Activated naive CD4-positive, alpha-beta T cell treated with anti-CD3 and anti-CD28 coated beads, Interleukin-2, amount 50 U/mL, for 72 hours (primary cell): ENCODE measurements at regions not wholly inside any gene's neighbourhood (a gene's known extent, or its start where the extent isn't known, plus 50 kb on each side); places are given as distances from the start of the nearest gene placed in this dataset.

ENCODE experiments used
- ATAC-seq, 2 donors: fragments of 150-1000 bp; cut with Tn5 transposase; 2 replicates each; pipeline ENCODE4 v1.10.0; 2021; ENCODE audit warnings: mild to moderate bottlenecking in 2 of 2, moderate library complexity in 2 of 2
- DNase-seq, 2 donors: peaks; one replicate each; pipeline ENCODE4 v3.0.0; 2021 to 2022; ENCODE audit warnings: low spot score in 2 of 2
- H3K27ac Mint-ChIP-seq, 2 donors: one replicate each; pipeline ENCODE4 v1.8.0; 2022; ENCODE audit warnings: mild to moderate bottlenecking in 2 of 2, mixed read lengths in 2 of 2
- H3K36me3 Mint-ChIP-seq, 2 donors: one replicate each; pipeline ENCODE4 v1.8.0; 2022; ENCODE audit warnings: mixed read lengths in 2 of 2
- H3K9me3 Mint-ChIP-seq, 2 donors: one replicate each; pipeline ENCODE4 v1.8.0; 2022; ENCODE audit warnings: mixed read lengths in 2 of 2

DNA sequence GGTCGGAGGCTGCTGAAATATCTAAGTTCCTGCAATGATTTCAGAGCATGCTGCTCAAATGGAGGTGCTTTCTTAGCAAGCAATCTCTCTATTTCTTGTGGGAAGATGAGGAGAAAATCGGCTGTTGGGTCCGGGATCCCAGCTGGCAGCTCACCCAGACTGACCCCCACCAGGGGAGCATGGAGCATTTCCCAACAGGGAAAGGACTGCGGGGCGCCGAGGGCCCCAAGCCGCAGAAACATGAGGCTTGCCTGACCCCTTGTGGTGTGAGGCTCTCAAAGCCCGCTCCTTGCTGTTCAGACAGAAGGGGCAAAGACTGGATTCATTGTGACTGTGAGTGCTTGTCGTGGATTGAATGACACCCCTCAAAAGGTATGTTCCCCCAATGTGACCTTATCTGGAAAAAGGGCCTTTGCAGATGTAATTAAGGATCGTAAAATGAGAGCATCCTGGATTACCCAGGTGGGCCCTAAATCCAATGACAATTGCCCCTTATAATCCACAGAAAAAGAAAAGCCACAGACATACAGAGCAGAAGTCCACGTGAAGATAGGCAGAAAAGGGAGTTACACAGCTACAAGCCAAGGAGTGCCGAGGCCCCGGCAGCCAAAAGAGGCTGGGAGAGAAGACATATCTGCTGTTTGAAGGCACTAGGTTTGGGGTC, 116.3 kb upstream of the VASH1 start:
- no peaks in the 10 kb centered on the region for H3K9me3 Mint-ChIP-seq
- DNase-seq (no peak), ATAC-seq (no peak)
- H3K36me3 Mint-ChIP-seq = no peaks in the 10 kb centered on the region
- H3K27ac Mint-ChIP-seq = no peak overlapping the region

DNA sequence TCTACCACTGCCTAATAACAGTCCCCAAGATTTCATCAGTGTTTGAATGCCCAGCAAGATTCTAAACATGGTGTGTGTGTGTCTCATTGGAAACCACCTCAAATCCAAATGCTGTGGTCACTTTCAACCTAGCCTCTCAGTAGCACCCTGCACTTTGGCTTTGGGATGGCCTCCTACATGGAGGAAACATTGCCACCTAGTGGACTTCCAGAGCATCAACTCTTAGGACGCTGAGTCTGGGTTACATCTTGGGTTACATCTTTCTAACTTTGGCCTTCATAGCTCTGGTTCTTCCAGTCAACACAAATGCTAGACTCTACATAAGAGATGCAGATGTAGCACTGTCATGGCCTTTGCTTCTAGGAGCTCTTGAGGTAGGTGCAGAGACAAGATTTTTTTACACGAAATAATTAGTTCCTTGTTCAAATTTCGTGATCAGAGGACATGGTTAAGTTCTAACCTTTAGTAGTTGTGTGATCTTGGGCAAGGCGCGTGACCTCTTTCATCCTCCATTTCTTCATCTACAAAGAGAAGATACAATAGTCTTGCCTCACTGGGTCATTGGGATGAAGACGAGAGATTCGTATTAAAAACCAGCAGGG, 113.5 kb upstream of the VASH1 start:
- DNase-seq (peak in 1 of 2 donors; percentile 20), ATAC-seq (peak; percentile 49 to 57)
- Mint-ChIP-seq H3K36me3 (no peaks in the 10 kb centered on the region), H3K27ac (no peak overlapping the region), H3K9me3 (no peaks in the 10 kb centered on the region)

DNA sequence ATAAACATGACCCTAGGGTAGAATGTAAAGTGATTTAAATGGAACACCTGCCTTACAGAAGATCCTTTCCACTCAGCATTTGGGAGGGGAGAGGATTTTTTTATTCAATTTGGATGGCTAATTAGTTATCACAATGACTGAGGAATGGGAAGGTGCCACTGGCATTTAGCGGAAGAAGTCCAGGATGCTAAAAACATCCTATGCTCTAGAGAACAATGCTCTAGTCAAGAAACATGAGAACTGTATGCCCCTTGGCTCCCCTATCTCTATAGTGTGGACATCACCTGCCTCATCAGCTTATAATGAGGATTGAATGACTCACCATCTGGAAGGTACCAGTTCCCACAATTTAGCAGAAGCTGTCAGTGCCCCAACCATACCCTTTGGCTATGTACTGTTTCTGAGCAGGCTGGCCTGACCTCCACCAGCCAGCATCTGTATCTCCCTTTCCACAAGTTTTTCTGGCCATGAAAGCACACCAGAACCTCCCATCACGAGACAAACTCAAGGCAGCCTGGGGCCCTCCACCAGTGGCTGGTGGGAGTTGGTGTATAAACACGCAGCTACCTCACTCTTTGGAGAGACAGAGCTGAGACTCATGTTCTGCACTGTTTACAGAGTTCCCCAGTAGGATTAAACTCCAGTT, 109.7 kb upstream of the VASH1 start:
- H3K9me3 Mint-ChIP-seq = no peaks in the 10 kb centered on the region
- ATAC-seq = no peak
- no peak overlapping the region for H3K27ac Mint-ChIP-seq
- H3K36me3 Mint-ChIP-seq = no peaks in the 10 kb centered on the region
- no peak for DNase-seq

DNA sequence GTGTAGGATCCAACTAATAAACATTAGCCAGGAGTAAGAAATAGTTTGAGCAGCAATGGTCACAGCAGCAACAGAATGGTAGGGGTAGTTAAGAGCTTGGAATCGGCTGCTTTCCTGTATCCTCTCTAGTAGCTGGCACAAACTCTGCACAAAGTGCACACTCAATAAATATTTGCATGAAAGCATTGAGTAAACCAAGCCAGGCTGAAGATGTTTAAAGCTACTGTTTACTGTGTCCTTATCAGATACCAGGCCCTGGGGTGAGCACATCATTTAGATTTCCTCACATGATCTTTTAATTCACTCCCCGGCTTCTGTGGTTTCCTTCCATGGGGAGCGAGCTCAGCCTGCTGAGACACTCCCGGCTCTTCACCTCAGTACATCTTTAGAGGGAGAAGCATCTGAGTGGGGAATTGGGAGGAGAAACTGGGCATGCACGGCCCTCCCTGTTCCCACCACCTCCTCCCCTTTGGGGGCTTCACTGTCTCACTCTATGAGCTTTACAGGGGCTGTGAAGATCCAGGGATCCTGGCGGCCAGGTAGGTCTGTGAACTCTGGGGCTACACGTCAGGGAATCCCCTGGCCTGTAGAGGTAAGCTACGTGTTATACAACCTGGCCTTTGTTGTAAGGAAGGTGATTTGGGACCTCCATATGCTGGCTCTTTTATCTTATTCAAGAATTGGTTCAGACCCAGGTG, 107.2 kb upstream of the VASH1 start:
- DNase-seq (no peak), ATAC-seq (no peak)
- H3K9me3 Mint-ChIP-seq = peaks cover 0 to 5% of the 10 kb centered on the region in 2 donors
- H3K27ac Mint-ChIP-seq = no peak overlapping the region
- H3K36me3 Mint-ChIP-seq = peaks cover 0 to 4% of the 10 kb centered on the region in 2 donors

DNA sequence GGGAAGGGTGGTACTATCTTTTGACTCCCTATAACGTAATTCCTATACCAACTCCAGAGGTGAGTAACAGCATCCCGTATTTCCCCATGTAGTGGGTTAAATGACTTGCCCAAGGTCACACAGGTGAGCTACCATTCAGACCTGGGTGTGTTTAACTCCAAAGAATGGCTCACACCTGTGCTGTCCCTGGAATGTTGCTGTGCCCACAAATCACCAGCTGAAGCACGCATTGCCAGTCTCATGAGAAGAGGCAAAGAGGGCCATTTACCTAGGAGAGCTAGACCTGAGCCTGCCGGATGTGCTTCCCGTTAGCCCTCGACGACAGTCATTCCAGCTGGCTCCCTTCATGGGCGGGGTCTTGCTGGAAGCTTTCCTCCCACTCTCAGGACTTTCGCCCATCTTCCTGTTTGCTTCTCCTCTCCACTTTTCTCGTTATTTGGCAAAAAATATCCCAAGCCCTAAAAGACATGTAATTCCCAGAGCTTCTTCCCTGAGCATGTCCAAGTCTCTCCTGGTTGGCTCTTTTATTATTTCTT, 106.6 kb upstream of the VASH1 start:
- ATAC-seq = no peak
- DNase-seq = no peak
- H3K27ac Mint-ChIP-seq = no peak overlapping the region
- peaks cover 0 to 9% of the 10 kb centered on the region in 2 donors for H3K9me3 Mint-ChIP-seq
- peaks cover 0 to 7% of the 10 kb centered on the region in 2 donors for H3K36me3 Mint-ChIP-seq

DNA sequence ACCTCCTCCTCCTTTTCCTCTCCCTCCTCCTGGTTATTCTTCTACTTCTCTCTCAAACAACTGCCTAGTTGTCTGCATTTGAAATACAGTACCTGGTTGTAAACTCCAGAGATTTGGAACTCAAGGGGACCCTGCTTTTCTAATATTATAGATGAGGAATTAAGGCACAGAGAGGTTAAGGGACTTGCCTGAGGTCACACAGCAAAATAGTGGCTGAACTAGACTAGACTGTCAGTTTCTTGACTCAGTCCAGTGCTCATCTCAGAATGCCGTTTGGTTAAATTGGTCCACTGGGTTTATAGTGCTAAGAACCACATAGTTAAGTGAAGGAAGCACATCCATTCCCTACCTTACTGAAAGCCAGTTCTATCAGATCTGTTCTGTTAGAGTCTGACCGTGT, 105.9 kb upstream of the VASH1 start:
- Mint-ChIP-seq H3K27ac (no peak overlapping the region), H3K9me3 (peaks cover 0 to 9% of the 10 kb centered on the region in 2 donors), H3K36me3 (peaks cover 0 to 7% of the 10 kb centered on the region in 2 donors)
- no peak for ATAC-seq
- DNase-seq = no peak

DNA sequence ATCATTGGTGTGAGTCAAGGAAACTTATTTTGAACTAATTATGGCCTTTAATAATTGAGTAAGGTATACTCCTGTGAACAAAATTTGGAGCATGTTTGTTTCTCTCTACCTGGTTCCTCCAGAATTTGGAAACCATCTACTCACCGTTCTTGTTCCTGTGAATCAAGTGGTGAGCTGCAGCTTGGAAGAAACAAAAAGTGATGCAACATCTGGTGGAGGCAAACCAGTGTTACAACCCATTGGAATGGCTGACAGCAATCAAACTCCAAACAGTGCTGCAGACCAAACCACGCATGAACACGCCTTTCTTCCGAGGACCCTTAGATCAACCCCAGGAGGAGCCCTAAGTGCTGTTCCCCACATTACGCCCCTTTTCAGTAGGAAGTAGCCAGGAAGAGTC, 104.7 kb upstream of the VASH1 start:
- Mint-ChIP-seq H3K27ac (no peak overlapping the region), H3K9me3 (peaks cover 0 to 9% of the 10 kb centered on the region in 2 donors), H3K36me3 (peaks cover 0 to 7% of the 10 kb centered on the region in 2 donors)
- DNase-seq (no peak), ATAC-seq (no peak)

DNA sequence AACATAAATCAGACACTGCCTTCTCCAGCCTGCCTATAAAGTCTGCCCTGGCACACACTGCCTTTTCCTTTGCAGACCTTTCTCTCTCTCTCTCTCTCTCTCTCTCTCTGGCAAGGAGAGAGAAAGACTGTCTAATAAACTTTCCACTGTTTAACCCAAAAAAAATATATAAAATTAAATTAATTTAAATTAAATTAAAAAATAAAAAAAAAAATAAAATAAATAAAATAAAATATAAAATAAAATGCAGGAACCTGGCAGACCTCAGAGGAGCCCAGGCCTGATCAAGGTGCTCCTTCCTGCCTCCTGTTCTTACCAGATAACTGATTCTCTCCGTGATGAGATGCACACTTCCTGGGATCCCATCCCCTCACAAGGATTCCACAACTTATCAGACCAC, 103.9 kb upstream of the VASH1 start:
- H3K27ac Mint-ChIP-seq = no peak overlapping the region
- DNase-seq (no peak), ATAC-seq (no peak)
- peaks cover 0 to 9% of the 10 kb centered on the region in 2 donors for H3K9me3 Mint-ChIP-seq
- H3K36me3 Mint-ChIP-seq = peaks cover 0 to 7% of the 10 kb centered on the region in 2 donors

DNA sequence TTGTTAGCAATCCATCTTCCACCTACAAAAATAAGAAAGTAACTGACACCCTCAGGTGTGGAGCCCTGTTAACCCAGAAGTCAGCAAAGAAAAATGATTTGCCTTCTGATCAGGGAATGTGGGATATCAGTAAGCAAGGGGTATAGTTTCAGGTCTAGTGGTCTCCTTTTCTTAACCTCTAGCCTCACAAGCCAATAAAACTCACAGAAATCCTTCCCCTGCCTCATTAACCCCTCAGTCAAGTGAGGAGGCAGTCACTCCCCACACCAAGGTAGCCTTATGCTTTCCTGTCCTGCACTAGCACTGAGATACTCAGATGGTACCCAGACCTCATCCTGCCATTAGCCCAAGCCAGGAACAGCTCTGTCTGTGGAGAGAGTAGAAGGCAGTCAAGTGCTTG, 103.4 kb upstream of the VASH1 start:
- no peak overlapping the region for H3K27ac Mint-ChIP-seq
- ATAC-seq = no peak
- no peak for DNase-seq
- H3K9me3 Mint-ChIP-seq = peaks cover 0 to 9% of the 10 kb centered on the region in 2 donors
- peaks cover 0 to 7% of the 10 kb centered on the region in 2 donors for H3K36me3 Mint-ChIP-seq

DNA sequence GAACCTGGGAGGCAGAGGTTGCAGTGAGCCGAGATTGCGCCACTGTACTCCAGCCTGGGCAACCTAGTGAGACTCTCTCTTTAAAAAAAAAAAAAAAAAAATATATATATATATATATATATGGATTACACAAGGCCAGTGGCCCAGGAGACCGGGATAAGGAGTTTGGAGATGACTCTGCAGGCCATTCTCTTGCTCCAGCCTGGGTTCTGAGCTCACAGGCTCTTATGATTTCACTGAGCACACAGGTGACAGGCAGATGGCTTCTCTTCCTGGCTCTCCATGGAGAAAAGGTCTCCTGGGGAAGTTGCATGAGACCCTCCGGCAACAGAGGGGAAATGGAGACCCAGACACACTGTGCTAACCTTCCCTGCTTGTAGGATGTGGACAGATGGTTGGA, 98.7 kb upstream of the VASH1 start:
- Mint-ChIP-seq H3K9me3 (peaks cover 0 to 9% of the 10 kb centered on the region in 2 donors), H3K27ac (no peak overlapping the region), H3K36me3 (peaks cover 0 to 7% of the 10 kb centered on the region in 2 donors)
- ATAC-seq (no peak), DNase-seq (no peak)

DNA sequence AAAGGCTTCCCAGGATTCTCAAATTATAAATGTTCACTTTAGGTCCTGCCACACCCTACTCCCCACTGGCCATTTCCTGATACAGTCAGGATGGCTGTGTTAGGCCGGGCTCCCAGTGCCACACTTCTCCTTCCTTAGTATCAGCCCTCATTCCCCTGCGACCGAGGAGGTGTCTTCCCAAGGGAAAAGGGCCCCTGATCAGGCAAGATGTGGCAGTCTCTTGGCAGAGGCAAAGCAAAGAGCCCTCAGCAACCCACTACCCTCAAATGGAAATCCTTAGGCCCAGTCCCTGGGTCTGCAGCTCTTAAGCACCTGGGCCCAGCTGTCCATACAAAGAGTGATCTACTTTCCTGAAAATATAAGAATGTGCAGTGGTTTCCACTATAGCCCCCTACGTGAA, 96.5 kb upstream of the VASH1 start:
- H3K27ac Mint-ChIP-seq = no peak overlapping the region
- no peak for ATAC-seq
- peaks cover 3 to 5% of the 10 kb centered on the region in 2 donors for H3K9me3 Mint-ChIP-seq
- no peak for DNase-seq
- H3K36me3 Mint-ChIP-seq = peaks cover 0 to 9% of the 10 kb centered on the region in 2 donors

DNA sequence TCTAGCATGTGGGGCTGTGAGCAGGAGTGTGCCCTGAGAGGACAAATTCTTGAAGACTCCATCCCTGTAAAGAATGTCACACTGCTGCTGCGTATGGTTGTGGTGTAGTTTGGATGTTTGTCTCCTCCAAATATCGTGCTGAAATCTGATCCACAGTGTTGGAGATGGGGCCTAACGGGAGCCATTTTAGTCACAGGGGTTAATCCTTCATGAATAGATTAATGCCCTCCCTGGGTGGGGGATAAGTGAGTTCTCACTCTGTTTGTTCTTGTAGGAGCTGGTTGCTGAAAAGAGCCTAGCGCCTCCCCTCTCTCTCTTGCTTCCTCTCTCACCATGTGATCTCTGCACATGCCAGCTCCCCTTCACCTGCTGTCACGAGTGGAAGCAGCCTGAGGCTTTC, 94.5 kb upstream of the VASH1 start:
- Mint-ChIP-seq H3K27ac (no peak overlapping the region), H3K9me3 (peaks cover 3 to 5% of the 10 kb centered on the region in 2 donors), H3K36me3 (peaks cover 0 to 9% of the 10 kb centered on the region in 2 donors)
- ATAC-seq (no peak), DNase-seq (no peak)

DNA sequence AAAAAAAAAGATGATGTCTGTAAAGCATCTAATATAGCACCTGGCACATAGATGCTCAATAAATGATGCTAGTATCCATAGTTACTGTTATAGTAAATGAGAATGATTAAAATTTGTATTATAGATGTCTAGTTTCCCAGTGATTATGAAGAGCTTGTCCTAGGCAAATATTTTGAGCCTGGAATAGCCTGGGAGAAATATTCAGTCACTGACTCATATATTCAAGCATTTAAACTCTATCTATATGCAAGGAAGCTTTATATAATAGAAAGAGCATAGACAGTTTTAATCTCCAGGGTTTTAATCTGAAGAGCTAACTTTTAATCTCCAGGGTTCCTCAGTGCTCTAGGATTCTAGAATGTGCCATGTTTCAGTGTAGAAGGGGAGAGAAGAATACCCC, 91.5 kb upstream of the VASH1 start:
- no peak for ATAC-seq
- H3K9me3 Mint-ChIP-seq = peaks cover 3 to 5% of the 10 kb centered on the region in 2 donors
- H3K36me3 Mint-ChIP-seq = peaks cover 0 to 9% of the 10 kb centered on the region in 2 donors
- no peak for DNase-seq
- no peak overlapping the region for H3K27ac Mint-ChIP-seq

DNA sequence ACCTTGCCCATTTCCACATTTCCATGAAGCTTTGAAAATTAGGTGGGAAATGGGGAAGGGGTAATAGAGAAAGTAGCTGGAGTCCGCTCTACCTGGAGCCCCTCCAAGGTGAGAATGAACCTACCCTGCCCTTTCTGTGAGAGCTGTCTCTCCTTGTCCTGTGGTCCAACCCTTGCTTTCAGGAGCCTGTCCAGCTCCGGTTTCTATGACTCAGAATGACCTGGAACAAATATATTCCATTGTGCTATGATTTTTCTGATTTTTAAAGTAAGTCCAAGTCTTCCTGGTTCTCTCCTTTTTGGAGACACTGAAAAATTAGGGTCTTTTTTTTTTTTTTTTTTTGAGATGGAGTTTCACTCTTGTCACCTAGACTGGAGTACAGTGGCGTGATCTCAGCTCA, 89.1 kb upstream of the VASH1 start:
- no peak for ATAC-seq
- Mint-ChIP-seq H3K36me3 (peaks cover 0 to 9% of the 10 kb centered on the region in 2 donors), H3K27ac (no peak overlapping the region), H3K9me3 (peaks cover 3 to 5% of the 10 kb centered on the region in 2 donors)
- DNase-seq = no peak

DNA sequence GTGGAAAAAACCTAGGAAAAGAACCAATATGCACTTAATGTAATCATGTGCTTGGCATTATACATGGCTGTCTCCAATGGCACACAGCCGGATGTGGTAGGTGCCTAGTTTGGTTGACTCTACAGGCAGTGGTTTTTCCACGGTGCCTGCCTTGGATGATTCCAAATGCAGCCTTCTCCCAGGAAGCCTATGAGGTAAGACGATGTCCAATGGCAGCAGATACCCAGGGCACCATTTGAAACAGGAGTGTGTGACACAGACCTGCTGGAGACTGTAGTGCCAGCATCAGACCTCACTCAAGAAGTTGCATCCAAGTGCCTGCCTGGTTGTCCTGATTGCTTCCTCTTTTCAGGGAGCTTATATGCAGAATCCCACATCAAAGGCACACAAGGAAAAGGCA, 88.0 kb upstream of the VASH1 start:
- no peak for DNase-seq
- H3K9me3 Mint-ChIP-seq = peaks cover 3 to 5% of the 10 kb centered on the region in 2 donors
- ATAC-seq = no peak
- peaks cover 0 to 9% of the 10 kb centered on the region in 2 donors for H3K36me3 Mint-ChIP-seq
- H3K27ac Mint-ChIP-seq = no peak overlapping the region

DNA sequence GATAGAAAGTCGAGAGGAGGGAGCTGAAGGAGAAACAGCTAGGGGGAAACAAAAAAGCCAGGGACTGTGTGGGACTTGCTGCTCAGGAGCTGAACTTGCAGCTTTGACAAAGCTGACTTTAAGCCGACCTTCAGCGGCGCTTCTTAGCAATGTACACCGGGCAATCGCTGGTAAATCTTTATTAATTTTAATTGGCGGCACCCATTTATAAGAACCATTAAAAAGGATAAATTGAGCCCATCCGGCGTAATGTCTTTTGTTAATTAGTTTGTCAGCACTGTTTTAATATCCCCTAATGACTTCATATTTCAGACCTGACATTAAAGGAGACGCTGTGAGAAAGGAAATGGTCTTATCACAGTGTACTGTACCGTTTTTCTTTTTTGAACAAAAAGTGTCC, 86.2 kb upstream of the VASH1 start:
- Mint-ChIP-seq H3K27ac (no peak overlapping the region), H3K9me3 (no peaks in the 10 kb centered on the region), H3K36me3 (no peaks in the 10 kb centered on the region)
- DNase-seq (no peak), ATAC-seq (no peak)

DNA sequence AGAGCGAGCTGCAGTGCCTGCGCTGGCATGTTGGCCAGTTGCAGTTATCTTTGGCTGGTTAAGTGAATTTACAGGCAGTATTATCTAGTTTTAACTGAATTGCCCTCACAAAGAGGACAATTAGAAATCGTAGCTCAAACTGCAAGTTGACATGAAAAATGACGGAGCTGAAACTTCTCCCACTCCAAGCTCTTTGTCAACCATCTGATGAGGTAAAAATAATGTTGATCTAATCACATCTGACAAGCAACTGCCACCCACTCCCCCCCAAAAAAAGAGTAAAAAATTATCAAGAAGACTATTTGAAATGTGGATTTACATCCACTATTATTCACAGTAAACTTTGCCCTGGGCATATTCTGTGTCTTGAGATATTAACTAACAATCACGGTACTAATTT, 84.7 kb upstream of the VASH1 start:
- Mint-ChIP-seq H3K9me3 (peaks cover 4 to 6% of the 10 kb centered on the region in 2 donors), H3K36me3 (no peaks in the 10 kb centered on the region), H3K27ac (no peak overlapping the region)
- ATAC-seq (no peak), DNase-seq (no peak)
